HG03442 (cell line): ENCODE measurements at regions not wholly inside any gene's neighbourhood (a gene's known extent, or its start where the extent isn't known, plus 50 kb on each side); places are given as distances from the start of the nearest gene placed in this dataset.
"Not testable (repeated sequence)": the region's sequence is repeated elsewhere in the genome, so short reads cannot be mapped to it uniquely, and the experiment has no call there.

Source experiments
- ATAC-seq: cut with Tn5 transposase; IDR thresholded peaks from one replicate; pipeline ENCODE4 v1.9.1; 2021; ENCODE audit warnings: mild to moderate bottlenecking, moderate library complexity; ENCODE audit not compliant: unreplicated experiment

GRCh38 chr11:46223252-46223513 is 54.3 kb upstream of the CREB3L1 start:
- no peak for ATAC-seq

- ATAC-seq, result no peak
Measured at GRCh38 chr11:46222490-46223251, 54.8 kb upstream of the CREB3L1 start.

- ATAC-seq, result no peak
Measured at GRCh38 chr11:46220313-46220712, 57.1 kb upstream of the CREB3L1 start.

GRCh38 chr11:46216765-46217089 is 60.7 kb upstream of the CREB3L1 start:
- ATAC-seq, result no peak

- peak; percentile 45 for ATAC-seq
Measured at GRCh38 chr11:46216019-46216764, 61.3 kb upstream of the CREB3L1 start.

GRCh38 chr11:46215208-46215931 is 62.1 kb upstream of the CREB3L1 start:
- no peak for ATAC-seq

GRCh38 chr11:46212720-46213119 is 64.7 kb upstream of the CREB3L1 start:
- ATAC-seq, result no peak

GRCh38 chr11:46210856-46211255 is 66.6 kb upstream of the CREB3L1 start:
- no peak for ATAC-seq

GRCh38 chr11:46210133-46210636 is 67.3 kb upstream of the CREB3L1 start:
- no peak for ATAC-seq

GRCh38 chr11:46209624-46210023 is 67.8 kb upstream of the CREB3L1 start:
- ATAC-seq, result not testable (repeated sequence)

GRCh38 chr11:46208803-46209202 is 68.7 kb upstream of the CREB3L1 start:
- ATAC-seq, result no peak

- ATAC-seq, result no peak
Measured at GRCh38 chr11:46207270-46207669, 70.2 kb upstream of the CREB3L1 start.

GRCh38 chr11:46204415-46204814 is 73.0 kb upstream of the CREB3L1 start:
- ATAC-seq, result not testable (repeated sequence)

GRCh38 chr11:46203746-46204145 is 73.7 kb upstream of the CREB3L1 start:
- no peak for ATAC-seq

GRCh38 chr11:46202696-46203391 is 74.6 kb upstream of the CREB3L1 start:
- ATAC-seq, result no peak

- ATAC-seq, result no peak
Measured at GRCh38 chr11:46202149-46202548, 75.3 kb upstream of the CREB3L1 start.

- no peak for ATAC-seq
Measured at GRCh38 chr11:46200537-46201281, 76.8 kb upstream of the CREB3L1 start.

- no peak for ATAC-seq
Measured at GRCh38 chr11:46198245-46199240, 77.3 kb upstream of the PHF21A start.

- no peak for ATAC-seq
Measured at GRCh38 chr11:46197421-46197820, 76.2 kb upstream of the PHF21A start.
